Inflammatory macrophage treated with lipopolysaccharide for 1 hour (primary cell): ENCODE measurements at regions not wholly inside any gene's neighbourhood (a gene's known extent, or its start where the extent isn't known, plus 50 kb on each side); places are given as distances from the start of the nearest gene placed in this dataset.

Experiments
- DNase-seq, 2 donors: peaks; one replicate each; pipeline ENCODE4 v3.0.0-alpha.2; 2020 to 2022

GRCh38 chr2:17122887-17123501 is 395.2 kb downstream of the RAD51AP2 start:
- DNase-seq, result no peak

- no peak for DNase-seq
Measured at GRCh38 chr2:17115466-17115865, 402.8 kb downstream of the RAD51AP2 start.

DNA sequence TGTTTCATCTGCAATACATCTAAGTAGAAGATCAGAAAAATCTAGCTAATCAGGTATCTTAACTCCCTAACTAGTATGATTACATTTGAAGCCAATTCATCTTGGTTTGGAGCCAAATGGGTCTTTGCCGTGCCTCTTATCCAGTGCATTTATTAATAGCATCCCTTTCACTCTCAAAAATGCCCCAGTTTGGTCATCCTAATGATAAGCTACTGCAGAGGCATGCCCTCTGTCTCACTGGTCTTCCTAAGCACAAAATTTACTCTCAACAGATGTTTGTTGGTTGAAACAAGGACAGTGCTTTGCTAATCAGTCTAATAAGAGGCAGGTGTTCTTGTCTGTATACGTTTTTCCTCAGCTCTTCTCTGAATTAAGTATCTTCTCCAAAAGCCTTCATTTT is 403.2 kb downstream of the RAD51AP2 start:
- no peak for DNase-seq

DNA sequence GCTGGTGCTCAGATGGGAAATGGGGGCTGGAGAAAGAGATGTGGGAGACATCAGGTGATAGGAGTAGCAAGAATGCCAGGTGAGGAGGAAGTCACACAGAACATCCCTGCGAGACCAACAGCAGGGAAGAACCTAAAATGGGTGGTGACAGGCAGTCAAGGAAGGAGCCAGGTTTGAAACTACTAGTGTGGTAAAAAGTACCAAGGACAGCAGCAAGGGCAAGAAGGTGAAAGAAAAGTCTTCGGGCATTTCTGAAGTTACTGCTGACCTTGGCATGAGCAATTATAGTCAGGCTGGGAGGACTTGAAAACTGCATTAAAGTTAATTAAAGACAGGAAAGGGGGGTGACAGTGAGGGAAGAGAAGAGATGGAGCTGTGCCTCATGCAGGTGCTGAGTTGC is 410.4 kb downstream of the RAD51AP2 start:
- no peak for DNase-seq

DNA sequence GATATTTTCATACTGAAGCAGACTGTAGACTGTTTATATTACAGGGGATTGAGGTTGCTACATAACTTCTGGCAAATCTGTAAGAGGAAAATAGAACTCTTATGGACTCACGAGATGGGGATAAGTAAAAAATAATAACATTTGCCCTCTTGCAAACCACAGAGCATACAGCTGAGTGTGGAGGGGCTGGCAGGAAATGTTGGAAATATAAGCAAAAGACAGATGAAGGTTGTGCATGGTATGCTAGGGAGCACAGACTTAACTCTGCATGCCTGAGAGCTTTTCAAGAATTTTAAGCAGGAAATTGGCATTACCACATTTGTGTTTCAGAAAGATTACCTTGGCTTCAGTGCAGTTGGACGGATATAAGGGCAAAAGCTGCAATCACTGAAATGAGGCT is 411.1 kb downstream of the RAD51AP2 start:
- no peak for DNase-seq

GRCh38 chr2:17106418-17106817 is 411.8 kb downstream of the RAD51AP2 start:
- DNase-seq, result no peak

GRCh38 chr2:17104454-17104853 is 413.8 kb downstream of the RAD51AP2 start:
- peak; percentile 1 to 10 for DNase-seq

DNA sequence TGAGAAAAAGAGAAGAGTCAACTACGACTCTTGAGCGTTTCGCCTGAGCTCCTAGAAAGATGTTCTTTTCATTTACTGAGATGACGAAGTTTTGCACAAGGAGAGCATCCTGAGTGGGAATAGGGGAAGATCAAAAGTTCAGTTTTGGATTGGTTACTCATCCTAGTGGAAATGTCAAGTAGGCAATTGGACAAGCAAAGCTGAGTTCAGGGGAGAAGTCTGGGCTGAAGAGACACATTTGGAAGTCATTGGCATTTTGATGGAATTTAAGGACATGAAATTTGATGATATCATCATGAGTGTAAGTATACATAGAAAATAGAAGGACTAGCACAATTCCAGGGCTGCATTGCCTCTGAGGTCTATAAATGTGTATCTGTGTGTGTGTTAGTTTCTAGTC is 416.6 kb downstream of the RAD51AP2 start:
- no peak for DNase-seq

- no peak for DNase-seq
Measured at GRCh38 chr2:17101091-17101490, 417.1 kb downstream of the RAD51AP2 start.

- DNase-seq, result no peak
Measured at GRCh38 chr2:17095340-17095739, 422.9 kb downstream of the RAD51AP2 start.

DNA sequence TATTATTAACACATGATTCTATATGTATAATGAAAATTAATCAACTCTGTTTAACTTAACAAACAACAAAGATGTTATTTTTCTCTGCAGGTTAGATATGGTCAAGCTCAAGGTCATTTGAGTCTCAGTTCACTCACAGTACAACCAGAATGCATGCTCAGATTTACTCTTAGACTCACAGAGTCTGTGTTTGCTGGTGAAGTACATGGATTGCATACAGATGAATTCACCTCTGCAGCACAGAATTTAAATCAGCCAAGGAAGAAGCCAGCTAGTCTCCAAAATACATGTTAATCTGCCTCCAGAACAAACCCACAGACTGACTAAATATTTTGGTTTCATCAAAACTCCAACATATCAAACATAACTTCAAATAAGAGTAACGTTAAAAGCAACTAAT is 424.5 kb downstream of the RAD51AP2 start:
- DNase-seq, result no peak

DNA sequence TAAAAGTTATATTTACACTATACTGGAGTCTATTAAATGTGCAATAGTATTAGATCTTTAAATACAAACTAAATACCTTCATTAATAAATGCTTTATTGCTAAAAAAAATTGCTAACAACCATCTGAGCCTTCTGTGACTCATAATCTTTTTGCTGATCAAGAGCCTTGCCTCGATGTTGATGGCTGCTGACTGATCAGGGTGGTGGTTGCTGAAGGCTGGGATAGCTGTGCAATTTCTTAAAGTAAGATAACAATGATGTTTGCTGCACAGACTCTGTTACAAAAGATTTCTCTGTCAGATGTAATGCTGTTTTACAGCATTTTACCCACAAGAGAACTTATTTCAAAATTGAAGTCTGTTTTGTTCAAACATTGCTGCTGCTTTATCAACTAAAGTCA is 421.4 kb upstream of the CYRIA start:
- DNase-seq, result no peak

DNA sequence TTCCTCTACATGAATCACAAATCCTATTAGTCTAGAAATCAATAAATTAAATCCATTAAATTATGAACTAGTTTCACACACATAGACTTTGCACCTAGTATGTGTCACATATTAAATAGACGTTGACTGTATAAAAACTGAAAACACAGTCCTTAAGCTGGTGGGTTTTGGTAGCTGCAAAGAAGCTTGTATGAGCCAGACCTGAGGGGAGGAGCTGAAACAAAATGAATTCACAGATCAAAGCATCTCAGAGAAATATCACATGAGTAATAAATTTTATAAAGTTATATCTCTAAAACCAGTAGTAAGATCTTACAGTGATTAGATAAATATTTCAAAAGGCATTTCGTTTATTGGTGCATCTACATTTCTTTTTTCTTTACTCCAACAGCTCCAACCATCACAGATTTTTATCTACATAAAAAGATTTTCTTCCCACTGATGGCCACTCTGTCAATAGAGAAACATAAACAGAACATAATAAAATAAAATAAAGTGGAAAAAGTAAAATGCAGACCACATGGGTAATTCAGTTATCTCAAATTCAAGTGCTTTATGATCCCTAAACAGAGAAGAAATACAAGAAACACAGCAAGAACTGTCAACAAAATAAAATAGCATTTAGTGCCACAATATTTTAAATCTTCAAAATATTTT is 420.0 kb upstream of the CYRIA start:
- no peak for DNase-seq

DNA sequence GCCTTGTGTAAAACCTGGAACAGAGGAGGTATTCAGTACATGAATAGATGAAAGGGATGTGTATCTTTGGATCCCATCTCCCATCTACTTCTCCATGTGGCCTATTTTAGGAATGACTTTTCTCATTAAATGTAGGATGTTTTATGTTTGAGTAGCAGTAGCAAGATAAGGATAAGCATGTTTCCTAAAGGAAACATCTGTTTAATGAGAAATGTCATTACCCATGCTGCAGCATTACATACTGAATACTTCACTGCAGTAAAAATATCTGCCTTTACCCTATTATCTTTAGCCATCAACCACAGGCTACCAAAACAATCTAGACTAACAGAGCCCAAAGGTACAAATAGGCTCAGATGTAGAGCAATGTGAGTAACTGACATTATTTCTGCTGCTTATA is 419.2 kb upstream of the CYRIA start:
- DNase-seq, result no peak

DNA sequence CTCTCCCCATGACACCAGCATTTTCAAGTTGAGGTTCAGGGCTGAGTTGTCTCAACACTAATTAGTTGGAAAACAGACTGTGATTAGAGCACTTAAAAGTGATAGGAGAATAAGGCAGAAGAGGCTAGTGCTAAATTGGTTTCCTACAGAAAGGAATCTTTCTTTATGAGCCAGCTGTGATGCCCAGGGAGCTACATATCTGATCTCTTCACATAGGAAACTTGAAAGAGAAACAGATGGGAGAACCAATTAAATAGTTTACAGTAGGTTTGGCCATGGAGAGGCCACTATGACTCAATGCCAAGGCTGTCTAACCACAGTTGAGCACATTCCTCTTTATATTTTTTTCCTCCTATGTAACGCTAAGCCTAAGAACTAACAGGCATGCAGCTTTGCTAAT is 418.3 kb upstream of the CYRIA start:
- no peak for DNase-seq

GRCh38 chr2:17079262-17079661 is 413.6 kb upstream of the CYRIA start:
- DNase-seq, result no peak

GRCh38 chr2:17076533-17076932 is 410.9 kb upstream of the CYRIA start:
- DNase-seq, result no peak

DNA sequence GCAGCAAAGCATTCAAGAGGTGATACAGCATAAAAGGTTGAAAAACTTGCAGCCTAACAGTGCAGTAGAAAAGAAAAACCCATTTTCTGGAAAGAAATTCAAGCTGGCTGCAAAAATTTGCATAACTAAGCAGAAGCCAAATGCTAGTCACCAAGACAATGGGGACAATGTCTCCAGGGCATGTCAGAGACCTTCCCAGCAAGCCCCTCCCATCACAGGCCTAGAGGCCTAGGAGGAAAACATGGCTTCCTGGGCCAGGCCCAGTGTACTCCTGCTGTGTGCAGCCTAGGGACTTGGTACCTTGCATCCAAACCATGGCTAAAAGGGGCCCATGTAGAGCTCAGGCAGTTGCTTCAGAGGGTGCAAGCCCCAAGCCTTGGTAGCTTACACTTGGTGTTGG is 405.1 kb upstream of the CYRIA start:
- no peak for DNase-seq

DNA sequence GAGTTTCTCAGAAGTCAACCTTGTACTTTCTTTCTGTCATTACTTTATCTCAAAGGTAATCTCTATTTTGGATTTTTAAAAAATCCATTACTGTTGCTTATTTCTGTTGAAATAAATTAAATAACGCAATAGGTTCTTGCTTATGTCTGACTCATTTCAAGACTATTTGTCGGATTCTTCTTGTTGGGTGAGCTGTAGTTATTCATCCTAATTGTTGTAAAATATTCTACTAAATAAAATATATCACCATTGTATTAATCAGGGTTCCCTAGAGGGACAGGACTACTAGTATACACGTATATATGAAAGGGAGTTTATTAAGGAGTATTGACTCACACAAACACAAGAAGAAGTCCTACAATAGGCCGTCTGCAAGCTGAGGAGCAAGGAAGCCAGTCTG is 403.9 kb upstream of the CYRIA start:
- no peak for DNase-seq

GRCh38 chr2:17068021-17068420 is 402.4 kb upstream of the CYRIA start:
- DNase-seq, result no peak

GRCh38 chr2:17065536-17065935 is 399.9 kb upstream of the CYRIA start:
- no peak for DNase-seq

- DNase-seq, result no peak
Measured at GRCh38 chr2:17061028-17061427, 395.4 kb upstream of the CYRIA start.

- no peak for DNase-seq
Measured at GRCh38 chr2:17059458-17059857, 393.8 kb upstream of the CYRIA start.

- no peak for DNase-seq
Measured at GRCh38 chr2:17058772-17059402, 393.3 kb upstream of the CYRIA start.
